Mesenchymal stem cell (in vitro differentiated cells and primary cell): ENCODE measurements at regions not wholly inside any gene's neighbourhood (a gene's known extent, or its start where the extent isn't known, plus 50 kb on each side); places are given as distances from the start of the nearest gene placed in this dataset.

ENCODE experiments used
- DNase-seq: peaks from one replicate; pipeline ENCODE4 v3.0.0-alpha.2; 2013
- H2AFZ ChIP-seq: one replicate; pipeline ENCODE4 v1.6.1; 2013; ENCODE audit warnings: low read depth, mild to moderate bottlenecking, control low read depth, inconsistent platforms, low read length, moderate library complexity
- H2AK5ac ChIP-seq: 2 replicates; pipeline ENCODE4 v1.6.1; 2013; ENCODE audit warnings: low read length, moderate library complexity, mild to moderate bottlenecking, inconsistent platforms; ENCODE audit not compliant: severe bottlenecking
- H2BK120ac ChIP-seq: one replicate; pipeline ENCODE4 v1.6.1; 2013; ENCODE audit warnings: low read depth, mild to moderate bottlenecking, inconsistent platforms, low read length, moderate library complexity
- H2BK12ac ChIP-seq, 2 experiments: one replicate each; pipeline ENCODE4 v1.6.1; 2013; ENCODE audit warnings: inconsistent platforms in 2 of 2, low read length in 2 of 2, mild to moderate bottlenecking in 2 of 2, moderate library complexity in 2 of 2, control low read depth in 1 of 2
- H2BK15ac ChIP-seq: one replicate; pipeline ENCODE4 v1.6.1; 2013; ENCODE audit warnings: mild to moderate bottlenecking, low read depth, inconsistent platforms; ENCODE audit not compliant: poor library complexity, severe bottlenecking
- H2BK5ac ChIP-seq: 2 replicates; pipeline ENCODE4 v1.6.1; 2013; ENCODE audit warnings: low read depth, mild to moderate bottlenecking, low read length, control low read depth, inconsistent platforms; ENCODE audit not compliant: poor library complexity, severe bottlenecking
- H3K14ac ChIP-seq, 2 experiments: one replicate each; pipeline ENCODE4 v1.6.1; 2013; ENCODE audit warnings: inconsistent platforms in 2 of 2, low read length in 2 of 2, control low read depth in 1 of 2, mild to moderate bottlenecking in 1 of 2, moderate library complexity in 1 of 2
- H3K18ac ChIP-seq, 2 experiments: one replicate each; pipeline ENCODE4 v1.6.1; 2013; ENCODE audit warnings: inconsistent platforms in 2 of 2, low read length in 2 of 2, control low read depth in 1 of 2, low read depth in 1 of 2, mild to moderate bottlenecking in 1 of 2
- H3K23ac ChIP-seq, 2 experiments: one replicate each; pipeline ENCODE4 v1.6.1; 2013; ENCODE audit warnings: inconsistent platforms in 2 of 2, low read length in 2 of 2, mild to moderate bottlenecking in 2 of 2, moderate library complexity in 2 of 2, control low read depth in 1 of 2
- H3K27ac ChIP-seq: 2 replicates; pipeline ENCODE4 v1.5.1; 2013; ENCODE audit warnings: mild to moderate bottlenecking, moderate library complexity, low read length, control low read depth, inconsistent platforms; ENCODE audit not compliant: poor library complexity, severe bottlenecking
- H3K27me3 ChIP-seq, 2 experiments: 2 replicates each; pipeline versions ENCODE4 v1.6.1 to v1.7.0; 2013; ENCODE audit warnings: low read length in 2 of 2, mild to moderate bottlenecking in 2 of 2, moderate library complexity in 2 of 2, control low read depth in 1 of 2, inconsistent platforms in 1 of 2; ENCODE audit not compliant: control insufficient read depth in 1 of 2, insufficient read depth in 1 of 2
- H3K36me3 ChIP-seq, 2 experiments: 2 replicates each; pipeline versions ENCODE4 v1.6.1 to v1.7.0; 2013; ENCODE audit warnings: low read length in 2 of 2, control low read depth in 1 of 2, inconsistent platforms in 1 of 2, low read depth in 1 of 2, mild to moderate bottlenecking in 1 of 2; ENCODE audit not compliant: insufficient read depth in 2 of 2, control insufficient read depth in 1 of 2
- H3K4ac ChIP-seq, 2 experiments: one replicate each; pipeline ENCODE4 v1.6.1; 2013; ENCODE audit warnings: inconsistent platforms in 2 of 2, low read length in 2 of 2, mild to moderate bottlenecking in 2 of 2, moderate library complexity in 2 of 2, control low read depth in 1 of 2, low read depth in 1 of 2
- H3K4me1 ChIP-seq: 2 replicates; pipeline ENCODE4 v1.6.1; 2013; ENCODE audit warnings: low read depth, low read length, control low read depth; ENCODE audit not compliant: control insufficient read depth, insufficient read depth
- H3K4me2 ChIP-seq: 2 replicates; pipeline ENCODE4 v1.6.1; 2013; ENCODE audit warnings: low read length, mild to moderate bottlenecking, inconsistent platforms; ENCODE audit not compliant: poor library complexity, severe bottlenecking
- H3K4me3 ChIP-seq, 2 experiments: 2 replicates each; pipeline versions ENCODE4 v1.5.1 to v1.7.0; 2013; ENCODE audit warnings: low read length in 2 of 2, mild to moderate bottlenecking in 2 of 2, control low read depth in 1 of 2, low read depth in 1 of 2; ENCODE audit not compliant: insufficient read depth in 1 of 2
- H3K79me1 ChIP-seq: replicated peaks from 2 replicates; pipeline ENCODE4 v1.6.1; 2013; ENCODE audit warnings: mild to moderate bottlenecking, control low read depth, low read length, inconsistent platforms; ENCODE audit not compliant: poor library complexity, severe bottlenecking
- H3K9ac ChIP-seq: 2 replicates; pipeline ENCODE4 v1.7.0; 2013; ENCODE audit warnings: mild to moderate bottlenecking, low read length, moderate library complexity
- H3K9me3 ChIP-seq: 2 replicates; pipeline ENCODE4 v1.7.0; 2013; ENCODE audit warnings: mild to moderate bottlenecking, low read length; ENCODE audit not compliant: control insufficient read depth
- H4K8ac ChIP-seq: one replicate; pipeline ENCODE4 v1.6.1; 2013; ENCODE audit warnings: inconsistent platforms, mild to moderate bottlenecking, low read length, moderate library complexity
- H4K91ac ChIP-seq: one replicate; pipeline ENCODE4 v1.6.1; 2013; ENCODE audit warnings: mild to moderate bottlenecking, low read length, inconsistent platforms
- WGBS: methylation state at CpG from one replicate; pipeline ENCODE4 v1.1.7; 2013; ENCODE audit warnings: mixed read lengths; 5-methylcytosine and 5-hydroxymethylcytosine counted together

DNA sequence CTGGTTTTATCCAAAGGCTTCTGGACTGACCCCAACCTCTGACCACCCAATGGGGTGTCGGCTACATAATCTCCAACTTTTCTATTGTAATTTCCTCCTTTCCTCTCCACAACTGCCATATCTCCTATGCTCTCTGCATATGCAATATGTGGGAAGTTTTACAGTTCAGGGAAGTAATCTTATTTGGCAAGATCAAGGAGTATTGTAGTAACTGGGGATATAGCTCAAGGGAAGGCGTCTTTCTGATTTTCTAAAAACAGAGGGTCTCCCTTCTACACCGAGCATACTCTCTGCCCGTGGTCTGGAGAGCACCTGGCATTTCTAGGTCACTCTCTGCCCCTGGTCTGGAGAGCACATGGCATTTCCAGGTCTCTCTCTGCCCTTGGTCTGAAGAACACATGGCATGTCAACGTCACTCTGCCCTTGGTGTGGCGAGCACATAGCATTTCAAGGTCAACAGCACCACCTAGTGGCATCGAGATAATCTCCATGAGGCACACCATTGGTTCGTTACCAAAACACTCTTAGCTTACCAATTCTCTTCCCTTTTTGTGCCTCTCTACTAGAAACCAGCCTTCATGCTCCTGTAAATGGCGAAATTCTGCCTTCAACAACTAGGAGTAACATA is 616.4 kb upstream of the NUDT12 start:
- Histone ChIP-seq H3K4ac (no peak overlapping the region), H2BK12ac (no peak overlapping the region), H3K27me3 (no peaks in the 10 kb centered on the region), H4K91ac (no peak overlapping the region), H2BK120ac (no peak overlapping the region), H2BK15ac (no peak overlapping the region), H2AK5ac (no peak overlapping the region), H3K18ac (no peak overlapping the region), H3K36me3 (no peaks in the 10 kb centered on the region), H3K4me3 (no peak overlapping the region), H3K79me1 (no peaks in the 10 kb centered on the region), H4K8ac (no peak overlapping the region), H3K27ac (no peak overlapping the region), H3K9me3 (peaks cover 7% of the 10 kb centered on the region), H2BK5ac (no peak overlapping the region), H3K9ac (no peak overlapping the region), H2AFZ (no peak overlapping the region), H3K23ac (no peak overlapping the region), H3K4me2 (no peak overlapping the region), H3K14ac (no peak overlapping the region), H3K4me1 (no peaks in the 10 kb centered on the region)
- DNase-seq = peak; percentile 53
- WGBS = 70% methylated on average over 8 of the region's 9 CpGs

DNA sequence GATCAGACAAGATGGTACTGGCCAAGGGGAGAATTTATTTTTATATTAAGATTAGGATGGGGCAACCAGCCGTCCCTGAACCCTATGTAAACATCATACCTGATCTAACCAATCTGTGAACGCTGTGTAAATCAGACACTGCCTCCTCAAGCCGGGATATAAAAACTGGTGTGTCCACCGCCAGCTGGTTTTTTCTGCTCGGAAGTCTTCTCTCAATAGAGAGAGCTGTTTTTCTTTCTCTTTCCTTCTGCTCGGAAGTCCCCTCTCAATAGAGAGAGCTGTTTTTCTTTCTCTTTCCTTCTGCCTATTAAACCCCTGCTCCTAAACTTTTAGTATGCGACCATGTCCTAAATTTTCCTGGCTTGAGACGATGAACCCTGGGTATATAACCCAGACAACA is 615.5 kb upstream of the NUDT12 start:
- Histone ChIP-seq H3K4me3 (no peak overlapping the region), H2BK5ac (no peak overlapping the region), H3K4me1 (no peaks in the 10 kb centered on the region), H3K27me3 (no peaks in the 10 kb centered on the region), H4K91ac (no peak overlapping the region), H2AFZ (no peak overlapping the region), H3K18ac (no peak overlapping the region), H3K14ac (no peak overlapping the region), H2AK5ac (no peak overlapping the region), H2BK15ac (no peak overlapping the region), H3K4me2 (no peak overlapping the region), H2BK12ac (no peak overlapping the region), H3K27ac (no peak overlapping the region), H3K79me1 (no peaks in the 10 kb centered on the region), H3K9ac (no peak overlapping the region), H3K9me3 (peaks cover 7% of the 10 kb centered on the region), H3K23ac (no peak overlapping the region), H4K8ac (no peak overlapping the region), H2BK120ac (no peak overlapping the region), H3K36me3 (no peaks in the 10 kb centered on the region), H3K4ac (no peak overlapping the region)
- DNase-seq = no peak
- WGBS = 96% methylated on average over 8 of the region's 8 CpGs

DNA sequence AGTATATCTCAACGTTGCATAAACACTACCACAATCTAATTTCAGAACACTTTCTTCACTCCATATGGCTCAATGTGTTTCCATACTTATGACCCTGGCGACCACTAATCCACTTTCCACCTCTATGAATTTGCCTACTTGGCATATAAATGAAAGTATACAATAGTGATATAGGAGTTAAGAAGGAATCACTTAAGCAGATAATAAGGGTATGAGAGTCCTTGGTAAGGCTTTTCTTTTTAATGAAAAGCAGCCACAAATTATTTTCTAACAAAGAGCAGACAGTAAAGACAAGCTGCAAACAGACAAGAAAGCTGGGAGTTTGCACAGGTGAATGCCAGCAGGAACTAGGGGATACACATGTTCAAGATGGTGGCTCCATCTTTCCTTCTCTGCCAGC is 615.1 kb upstream of the NUDT12 start:
- Histone ChIP-seq H3K4me2 (no peak overlapping the region), H2BK120ac (no peak overlapping the region), H3K36me3 (no peaks in the 10 kb centered on the region), H2AFZ (no peak overlapping the region), H4K8ac (no peak overlapping the region), H3K4me1 (no peaks in the 10 kb centered on the region), H3K23ac (no peak overlapping the region), H2BK15ac (no peak overlapping the region), H3K4me3 (no peak overlapping the region), H2AK5ac (no peak overlapping the region), H2BK12ac (no peak overlapping the region), H3K9ac (no peak overlapping the region), H3K18ac (no peak overlapping the region), H2BK5ac (no peak overlapping the region), H3K9me3 (peaks cover 7% of the 10 kb centered on the region), H4K91ac (no peak overlapping the region), H3K14ac (no peak overlapping the region), H3K79me1 (no peaks in the 10 kb centered on the region), H3K27ac (no peak overlapping the region), H3K4ac (no peak overlapping the region), H3K27me3 (no peaks in the 10 kb centered on the region)
- WGBS = 89% methylated on average over 1 of the region's 2 CpGs
- no peak for DNase-seq

DNA sequence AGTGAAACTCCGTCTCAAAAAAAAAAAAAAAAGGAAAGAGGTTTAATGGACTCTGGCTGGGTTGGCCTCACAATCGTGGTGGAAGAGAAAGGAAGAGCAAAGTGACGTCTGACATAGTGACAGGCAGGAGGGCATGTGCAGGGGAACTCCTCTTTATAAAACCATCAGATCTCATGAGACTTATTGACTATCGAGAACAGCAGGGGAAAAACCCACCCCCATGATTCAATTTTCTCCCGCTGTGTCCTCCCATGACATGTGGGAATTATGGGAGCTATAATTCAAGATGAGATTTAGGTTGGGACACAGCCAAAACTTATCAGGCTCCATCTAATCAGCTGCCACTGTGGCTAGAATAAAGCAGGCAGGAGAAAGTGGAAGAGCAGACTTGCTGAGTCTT is 610.4 kb upstream of the NUDT12 start:
- Histone ChIP-seq H2AFZ (no peak overlapping the region), H3K4me1 (no peaks in the 10 kb centered on the region), H2BK5ac (no peak overlapping the region), H3K18ac (no peak overlapping the region), H3K27me3 (no peaks in the 10 kb centered on the region), H3K9me3 (no peaks in the 10 kb centered on the region), H4K8ac (no peak overlapping the region), H4K91ac (no peak overlapping the region), H3K4ac (no peak overlapping the region), H2AK5ac (no peak overlapping the region), H3K79me1 (no peaks in the 10 kb centered on the region), H3K14ac (no peak overlapping the region), H3K9ac (no peak overlapping the region), H3K4me2 (no peak overlapping the region), H3K27ac (no peak overlapping the region), H3K23ac (no peak overlapping the region), H3K36me3 (no peaks in the 10 kb centered on the region), H2BK12ac (no peak overlapping the region), H3K4me3 (no peak overlapping the region), H2BK120ac (no peak overlapping the region), H2BK15ac (no peak overlapping the region)
- WGBS = 93% methylated on average over 2 of the region's 5 CpGs
- DNase-seq = no peak
